ENCODE measurements at regions not wholly inside any gene's neighbourhood (a gene's known extent, or its start where the extent isn't known, plus 50 kb on each side); places are given as distances from the start of the nearest gene placed in this dataset.
"Not testable (repeated sequence)": the region's sequence is repeated elsewhere in the genome, so short reads cannot be mapped to it uniquely, and the experiment has no call there.

DNA sequence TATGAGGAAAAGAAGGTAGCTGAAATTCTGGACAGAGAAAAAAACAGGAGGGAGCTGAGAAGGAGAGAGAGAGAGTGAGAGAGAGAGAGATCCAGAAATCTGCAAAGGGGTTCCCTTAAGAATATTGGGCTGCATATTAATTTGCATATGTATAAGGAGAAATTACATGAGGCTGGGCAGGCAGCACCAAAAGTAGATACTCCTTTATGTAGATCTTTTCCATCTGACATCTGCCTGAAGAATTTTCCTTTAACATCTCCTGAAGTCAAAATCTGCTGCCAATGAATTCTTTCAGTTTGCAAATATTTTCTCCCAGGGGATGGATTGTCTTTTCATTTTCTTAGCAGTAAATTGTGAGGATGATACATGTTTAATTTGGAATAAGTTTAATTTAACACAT is 1365.3 kb downstream of the GATA3 start:
- no peak for DNase-seq (ENCODE audit: low read depth in 2 of 2, low spot score in 1 of 2)

DNA sequence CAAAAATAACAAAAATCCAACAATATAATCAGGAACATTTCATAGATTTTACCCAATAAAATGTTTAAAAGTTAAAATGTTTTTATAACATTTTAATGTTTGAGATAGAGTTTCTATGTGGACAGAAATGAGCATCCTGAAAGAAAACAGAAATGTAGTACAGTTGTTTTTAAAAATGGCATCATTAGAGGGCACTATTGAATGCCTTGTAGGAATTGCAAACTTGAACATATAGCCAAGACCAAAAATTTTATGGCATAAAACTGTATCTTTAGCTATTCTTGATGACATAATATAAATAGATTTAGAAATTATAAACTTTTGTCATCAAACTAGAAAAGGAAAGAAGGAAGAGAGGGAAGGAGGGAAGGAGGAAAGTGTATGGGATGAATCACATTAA is 1372.7 kb downstream of the GATA3 start:
- DNase-seq (ENCODE audit: low read depth in 2 of 2, low spot score in 1 of 2): no peak

DNA sequence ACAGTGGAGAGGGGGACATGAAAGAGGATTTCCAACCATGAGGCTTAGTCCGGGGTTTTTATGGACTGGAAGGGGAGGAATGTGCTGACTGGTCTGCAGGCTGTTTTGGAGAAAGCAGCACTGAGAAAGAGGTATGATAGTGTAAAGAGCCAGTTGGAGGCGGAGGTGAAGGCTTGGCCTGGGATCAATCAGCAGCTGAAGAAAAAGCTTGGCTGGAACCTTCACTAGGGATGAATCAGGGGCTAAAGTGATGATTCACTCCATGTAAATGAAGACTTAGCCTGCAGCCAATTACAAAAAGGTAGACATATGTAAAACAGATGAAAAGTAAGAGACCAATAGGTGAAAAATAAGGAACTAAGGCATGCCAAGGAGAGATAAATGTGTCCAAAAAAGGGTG is 1382.6 kb downstream of the GATA3 start:
- DNase-seq (ENCODE audit: low read depth in 2 of 2, low spot score in 1 of 2): no peak

DNA sequence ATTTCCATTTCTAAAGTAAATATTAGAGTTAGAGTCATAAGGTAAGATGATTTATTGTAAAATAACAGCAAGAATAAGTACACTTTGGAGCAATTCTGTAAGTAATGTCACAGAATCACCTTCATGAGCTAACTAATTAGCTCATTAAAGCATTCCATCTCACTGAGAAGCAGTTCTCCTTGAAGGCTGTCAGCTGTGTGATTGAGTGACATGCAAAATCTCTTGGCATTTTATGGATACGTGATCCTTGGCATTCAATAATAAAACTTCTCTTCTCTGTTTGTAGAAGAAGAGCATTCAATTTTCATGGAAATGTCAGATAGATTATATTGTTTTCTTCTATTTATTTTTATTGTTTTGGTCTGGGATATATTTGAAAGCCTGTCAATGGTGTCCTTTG is 1389.3 kb downstream of the GATA3 start:
- no peak for DNase-seq (ENCODE audit: low read depth in 2 of 2, low spot score in 1 of 2)

DNA sequence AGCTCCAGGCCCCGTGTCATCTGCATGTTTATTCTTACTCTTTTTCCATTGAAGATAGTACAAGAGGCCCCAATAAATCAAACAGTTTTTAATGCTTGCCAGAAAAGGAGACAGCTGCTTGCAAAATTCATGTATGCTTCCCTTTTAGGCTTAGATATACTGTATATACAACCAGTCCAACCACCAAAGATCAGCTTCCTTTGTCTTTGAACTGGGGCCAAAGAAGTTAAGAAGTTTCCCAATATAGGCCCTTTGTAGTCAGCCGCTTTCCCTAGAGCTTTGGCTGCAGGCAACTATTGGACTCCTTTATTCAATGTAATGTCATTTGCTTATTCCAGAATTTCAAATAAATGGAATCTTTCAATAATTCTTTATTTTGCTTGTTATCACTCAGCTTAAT is 1395.0 kb downstream of the GATA3 start:
- no peak for DNase-seq (ENCODE audit: low read depth in 2 of 2, low spot score in 1 of 2)

DNA sequence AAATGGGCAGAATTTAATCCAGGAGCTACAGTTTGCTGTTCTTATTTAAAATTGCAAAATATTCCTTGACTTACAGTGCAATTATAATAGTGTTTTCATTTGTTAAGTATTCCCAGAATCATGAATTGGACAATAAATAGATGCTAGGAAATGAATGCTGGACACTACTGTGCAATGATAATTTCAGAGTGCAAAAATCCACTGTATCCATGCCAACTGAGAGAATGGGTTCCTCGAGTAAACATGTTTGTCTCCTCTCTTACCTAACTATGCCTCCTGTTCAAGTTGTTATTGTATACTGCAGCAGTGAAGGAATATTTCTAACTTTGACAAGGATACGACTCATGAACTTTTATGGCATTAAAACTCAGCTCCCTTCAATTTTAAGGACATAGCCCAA is 1396.3 kb downstream of the GATA3 start:
- DNase-seq (ENCODE audit: low read depth in 2 of 2, low spot score in 1 of 2): no peak

DNA sequence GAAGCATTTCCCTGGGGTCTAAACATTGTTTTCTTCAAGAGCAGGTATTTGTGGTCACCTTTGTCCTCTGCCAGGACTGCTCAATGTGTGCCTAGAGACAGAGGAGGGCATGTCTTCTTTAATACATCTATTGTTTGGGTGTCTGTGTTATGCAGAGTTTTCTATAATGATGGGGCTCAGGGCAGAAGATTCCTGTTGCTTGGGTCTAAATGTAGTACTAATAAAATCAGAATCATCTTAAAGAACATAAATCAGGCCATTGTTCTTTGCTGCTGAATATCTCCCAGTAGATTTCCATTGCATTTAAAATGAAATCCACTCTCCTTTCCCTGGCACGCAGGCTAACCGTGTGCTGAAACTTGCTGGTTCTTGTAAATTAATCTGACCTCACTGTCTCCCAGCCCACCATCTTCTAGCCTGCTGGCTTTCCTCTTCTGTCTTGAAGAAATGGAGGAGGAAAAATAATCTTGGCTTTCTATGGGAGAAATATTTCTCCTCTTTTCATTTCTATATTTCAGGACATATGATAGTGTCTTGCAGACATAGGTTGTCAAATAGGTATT is 1396.8 kb downstream of the GATA3 start:
- no peak for DNase-seq (ENCODE audit: low read depth in 2 of 2, low spot score in 1 of 2)

DNA sequence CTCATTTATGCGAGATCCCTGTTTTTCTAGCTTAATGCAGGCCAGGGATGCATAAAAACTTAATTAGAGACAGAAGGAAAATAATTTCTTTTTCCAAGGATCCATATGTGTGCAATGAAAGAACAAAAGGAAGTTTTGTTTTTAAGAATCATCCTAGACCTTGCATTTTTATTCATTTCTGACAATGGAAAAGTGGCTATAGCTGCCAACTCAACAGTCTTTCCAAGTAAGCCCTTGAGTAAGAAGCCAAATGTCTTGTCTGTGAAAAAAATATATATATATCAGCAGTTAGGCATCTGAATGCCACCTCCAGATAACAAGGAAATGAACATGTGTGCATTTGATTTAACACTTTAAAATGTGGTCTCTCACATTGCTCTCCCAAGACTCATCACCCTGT is 1397.6 kb downstream of the GATA3 start:
- no peak for DNase-seq (ENCODE audit: low read depth in 2 of 2, low spot score in 1 of 2)

DNA sequence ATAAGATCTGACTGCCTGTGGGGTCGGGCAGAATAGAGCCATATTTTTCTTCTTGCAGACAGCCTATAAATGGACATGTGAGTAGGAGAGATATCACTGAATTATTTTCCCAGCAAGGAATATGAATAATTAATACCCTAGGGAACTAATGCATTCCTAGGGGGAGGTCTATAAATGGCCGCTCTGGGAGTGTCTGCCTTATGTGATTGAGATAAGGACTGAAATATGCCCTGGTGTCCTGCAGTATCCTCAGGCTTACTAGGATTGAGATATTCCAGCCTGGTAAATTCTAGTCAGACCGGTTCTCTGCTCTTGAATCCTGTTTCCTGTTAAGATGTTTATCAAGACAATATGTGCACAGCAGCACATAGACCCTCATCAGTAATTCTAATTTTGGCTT is 1399.4 kb downstream of the GATA3 start:
- DNase-seq (ENCODE audit: low read depth in 2 of 2, low spot score in 1 of 2): not testable (repeated sequence)

DNA sequence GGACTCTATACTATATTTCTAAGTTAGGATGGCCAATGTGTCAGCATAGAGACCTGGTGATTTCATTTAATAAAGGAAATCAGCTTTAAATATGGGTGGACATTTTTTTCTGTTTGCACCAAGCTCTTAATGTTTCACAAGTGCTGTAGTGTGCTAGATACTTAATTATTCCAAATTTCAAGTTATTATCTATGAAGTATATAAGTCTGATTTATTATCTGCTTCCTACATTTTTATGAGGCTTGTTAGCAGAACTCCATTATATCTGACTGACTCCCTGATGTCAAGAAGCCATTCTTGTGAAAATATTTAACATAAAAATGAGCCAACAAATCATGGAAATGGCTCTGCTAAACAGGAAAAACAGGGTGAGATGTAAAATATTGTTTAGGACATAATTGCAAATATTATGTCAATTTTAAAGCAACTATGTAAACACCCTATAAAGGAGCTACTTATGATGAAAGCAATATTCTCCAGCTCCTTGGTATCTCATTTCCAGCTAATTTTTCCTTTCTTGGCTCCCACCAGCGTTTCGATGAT is 1415.2 kb downstream of the GATA3 start:
- no peak for DNase-seq (ENCODE audit: low read depth in 2 of 2, low spot score in 1 of 2)

DNA sequence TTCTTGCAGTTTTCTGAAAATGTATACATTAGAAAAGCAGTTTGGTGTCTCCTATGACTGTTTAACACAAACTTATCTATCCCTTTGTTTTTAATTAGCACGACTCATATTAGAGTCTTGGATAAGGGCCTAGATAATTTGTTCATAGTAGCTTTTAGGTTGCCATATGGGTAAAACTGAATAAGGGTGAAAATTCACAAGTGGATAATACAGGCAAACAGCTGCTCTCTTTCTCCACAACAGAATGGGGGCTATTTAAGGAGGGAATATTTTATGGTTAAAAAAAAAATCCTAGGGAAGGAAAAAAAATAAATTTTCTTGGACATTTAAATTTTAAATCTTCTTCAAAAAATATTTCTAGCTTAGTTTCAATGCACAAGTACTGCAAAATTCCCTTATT is 1416.1 kb downstream of the GATA3 start:
- no peak for DNase-seq (ENCODE audit: low read depth in 2 of 2, low spot score in 1 of 2)

DNA sequence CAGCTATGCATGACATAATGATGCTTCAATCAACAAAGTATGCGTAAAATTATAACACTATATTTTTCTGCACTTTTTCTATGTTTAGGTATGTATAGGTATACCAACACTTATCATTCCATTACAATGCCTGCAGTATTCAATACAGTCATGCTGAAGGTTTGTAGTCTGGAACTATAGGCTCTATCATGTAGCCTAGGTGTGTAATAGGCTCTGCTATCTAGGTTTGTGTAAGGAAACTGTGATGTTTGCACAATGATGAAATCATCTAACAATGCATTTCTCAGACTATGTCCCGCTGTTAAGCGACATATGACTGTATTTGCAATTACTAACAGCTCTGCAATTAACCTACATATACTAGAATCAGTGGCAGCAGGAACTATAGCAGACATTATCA is 1447.5 kb downstream of the GATA3 start:
- no peak for DNase-seq (ENCODE audit: low read depth in 2 of 2, low spot score in 1 of 2)

DNA sequence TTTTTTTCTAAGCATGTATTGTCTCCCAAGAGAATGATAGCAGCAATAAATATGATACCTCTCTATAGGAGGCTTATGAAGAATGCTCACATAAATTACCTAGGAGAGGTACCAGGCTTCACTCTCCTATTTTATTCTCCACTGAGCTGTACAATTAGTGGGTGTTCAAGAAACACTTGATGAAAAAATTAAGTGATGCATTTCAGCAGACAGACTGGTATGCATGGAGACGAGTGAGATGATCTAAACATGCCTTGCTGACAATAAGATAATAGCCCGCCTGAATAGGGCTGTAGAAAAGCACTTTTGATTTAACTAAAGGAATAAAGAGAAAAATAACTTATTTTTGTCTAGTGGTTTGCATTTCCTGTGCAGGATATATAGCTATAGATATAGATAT is 1449.7 kb downstream of the GATA3 start:
- no peak for DNase-seq (ENCODE audit: low read depth in 2 of 2, low spot score in 1 of 2)

DNA sequence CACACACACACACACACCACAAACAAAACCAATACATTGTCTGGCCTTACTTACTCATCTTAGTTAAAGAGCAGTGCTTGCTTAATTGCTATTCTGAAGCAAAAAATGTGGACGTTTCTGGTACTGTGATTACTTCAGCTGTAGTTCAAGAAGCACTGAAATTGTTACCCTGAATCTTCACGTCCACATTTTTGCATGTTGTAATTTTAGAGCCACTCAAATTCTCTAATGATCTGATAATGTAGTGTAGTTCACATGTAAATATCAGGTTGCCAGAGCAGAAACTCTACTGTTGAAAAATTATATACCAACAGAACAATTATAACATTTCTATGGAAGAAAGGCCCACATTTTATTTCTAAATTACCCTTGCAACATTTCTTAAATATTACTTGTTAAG is 1451.1 kb downstream of the GATA3 start:
- no peak for DNase-seq (ENCODE audit: low read depth in 2 of 2, low spot score in 1 of 2)

DNA sequence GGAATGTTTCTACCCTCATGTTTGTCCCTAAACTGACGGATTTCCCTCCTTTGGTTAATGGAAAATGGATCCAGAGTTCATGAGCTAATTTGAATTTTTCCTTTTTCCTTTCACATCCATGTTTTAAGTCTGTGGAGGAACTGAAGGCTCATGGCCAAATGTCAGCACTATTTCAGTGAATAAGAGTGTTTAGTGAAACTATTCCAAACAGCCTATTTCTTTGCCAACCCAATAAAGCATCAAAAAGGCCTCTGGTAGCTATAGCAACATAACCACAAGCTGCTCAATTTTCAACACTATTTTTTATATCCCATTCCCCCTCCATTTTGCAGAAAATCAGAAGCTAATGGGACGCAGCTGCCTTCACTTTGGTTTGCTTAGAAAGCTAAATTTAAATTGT is 1454.1 kb downstream of the GATA3 start:
- DNase-seq (ENCODE audit: low read depth in 2 of 2, low spot score in 1 of 2): no peak

DNA sequence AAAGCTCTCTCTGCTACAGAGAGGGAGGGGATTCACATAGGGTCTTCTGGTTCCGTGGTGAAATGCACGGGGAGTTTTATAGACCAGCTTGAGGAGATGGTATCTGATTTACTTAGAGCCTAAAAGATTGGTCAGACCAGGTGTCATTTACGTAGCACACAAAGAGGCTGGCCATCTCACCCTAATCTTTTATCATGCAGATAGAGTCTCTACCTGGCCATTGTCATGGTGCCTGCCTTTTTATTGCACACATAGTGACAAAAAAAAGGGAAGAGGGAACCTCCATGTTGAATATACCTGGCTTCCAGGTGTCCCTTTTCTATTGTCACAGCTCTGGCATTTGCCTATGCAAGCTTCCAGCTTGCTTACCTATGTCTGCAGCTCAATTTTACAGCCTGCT is 1456.1 kb downstream of the GATA3 start:
- no peak for DNase-seq (ENCODE audit: low read depth in 2 of 2, low spot score in 1 of 2)

DNA sequence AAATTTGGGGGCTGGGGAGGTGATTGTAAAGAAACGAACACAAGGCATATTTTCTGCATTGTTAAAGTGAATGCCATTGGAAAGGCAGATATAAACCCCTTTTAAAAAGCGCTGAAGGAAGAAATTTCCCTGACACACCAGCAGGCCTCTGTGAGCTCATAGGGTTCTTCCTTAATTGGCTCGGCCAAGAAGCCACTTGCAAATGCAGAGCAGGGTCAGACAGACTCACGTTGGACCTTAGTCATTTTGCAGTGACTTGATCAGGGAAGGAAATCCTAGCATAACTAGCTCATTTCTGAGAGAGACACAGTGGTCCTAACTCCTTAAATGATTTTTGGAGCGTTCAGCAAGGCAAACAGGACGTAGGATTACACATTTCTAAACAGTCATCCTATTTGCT is 1461.4 kb downstream of the GATA3 start:
- DNase-seq (ENCODE audit: low read depth in 2 of 2, low spot score in 1 of 2): no peak

DNA sequence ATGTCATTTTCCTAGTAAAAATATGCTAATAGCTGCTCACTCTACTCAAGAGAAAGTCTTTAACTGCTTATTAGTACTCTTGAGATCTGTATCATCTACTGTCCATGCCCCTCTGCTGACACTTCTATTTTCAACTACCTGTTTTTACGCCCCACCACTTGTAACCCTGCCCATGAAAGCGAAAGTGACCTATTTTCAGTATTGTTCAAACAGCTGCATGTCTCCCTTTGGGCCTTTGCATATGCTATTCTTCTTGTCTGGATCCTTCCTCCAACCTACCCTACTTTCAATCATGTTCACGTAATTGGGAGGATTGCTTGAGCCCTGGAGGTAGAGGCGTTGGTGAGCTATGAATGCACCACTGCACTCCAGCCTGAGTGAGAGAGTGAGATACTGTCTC is 1481.3 kb downstream of the GATA3 start:
- no peak for DNase-seq (ENCODE audit: low read depth in 2 of 2, low spot score in 1 of 2)

DNA sequence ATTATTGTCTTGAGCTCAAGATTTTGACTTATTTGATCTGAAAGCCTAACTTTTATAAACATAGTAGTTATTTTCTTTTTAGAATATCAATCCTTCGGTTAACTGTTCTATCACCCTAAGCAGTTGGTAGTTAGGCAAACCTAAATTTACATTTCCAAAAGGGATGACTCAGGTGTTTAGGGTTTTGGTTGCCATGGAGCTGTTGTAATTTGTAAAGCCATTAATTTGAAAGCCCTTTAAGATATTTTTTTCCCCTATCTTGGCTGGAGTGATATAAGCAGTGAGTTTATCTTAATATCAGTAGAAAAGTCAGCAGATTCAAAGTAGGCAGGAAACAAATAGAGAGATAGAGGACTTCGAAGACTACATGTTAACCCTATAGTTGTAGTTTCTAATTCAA is 1472.6 kb upstream of the CELF2 start:
- DNase-seq (ENCODE audit: low read depth in 2 of 2, low spot score in 1 of 2): no peak

DNA sequence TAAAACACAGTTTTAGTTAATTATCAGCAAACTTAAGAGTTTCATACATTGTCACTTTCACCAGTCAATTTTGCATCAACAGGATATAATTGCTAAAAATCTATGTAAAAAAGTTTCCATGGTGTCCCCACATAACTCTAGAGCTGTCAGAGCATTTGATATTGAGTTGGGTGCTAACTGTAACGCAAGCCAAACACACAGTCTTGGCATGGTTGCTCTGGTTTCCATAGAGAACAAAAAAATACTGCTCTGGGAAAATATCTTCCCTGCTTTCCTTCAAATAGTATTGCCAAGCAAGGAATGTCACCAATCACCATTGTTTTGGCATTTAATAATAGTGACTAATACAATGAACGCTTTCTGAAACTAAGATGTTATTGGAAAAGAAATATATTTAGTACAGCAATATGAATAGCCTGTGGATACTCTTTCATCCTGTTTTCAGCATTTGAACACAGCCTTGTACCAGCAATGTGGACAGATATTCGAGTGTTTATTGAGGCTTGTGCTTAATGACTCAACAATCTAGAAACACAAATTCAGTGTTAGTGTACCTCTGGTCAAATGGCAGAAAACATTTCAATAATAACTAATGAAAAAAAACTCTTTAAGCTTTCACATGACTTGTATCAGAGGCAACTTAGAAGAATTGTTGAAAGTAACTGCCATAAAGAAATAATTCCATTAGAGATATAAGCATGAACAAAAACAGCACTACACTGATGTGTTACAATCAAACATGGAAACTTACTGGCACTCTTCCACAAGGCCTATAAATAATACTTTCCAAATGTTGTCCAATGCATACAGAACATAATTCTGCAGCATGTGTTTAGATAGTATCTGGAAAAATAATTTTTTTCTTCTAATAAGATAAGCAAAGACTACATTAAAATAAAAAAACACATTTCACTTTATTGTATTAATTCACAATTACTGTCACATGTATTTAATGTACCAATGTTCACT is 1469.5 kb upstream of the CELF2 start:
- no peak for DNase-seq (ENCODE audit: low read depth in 2 of 2, low spot score in 1 of 2)

DNA sequence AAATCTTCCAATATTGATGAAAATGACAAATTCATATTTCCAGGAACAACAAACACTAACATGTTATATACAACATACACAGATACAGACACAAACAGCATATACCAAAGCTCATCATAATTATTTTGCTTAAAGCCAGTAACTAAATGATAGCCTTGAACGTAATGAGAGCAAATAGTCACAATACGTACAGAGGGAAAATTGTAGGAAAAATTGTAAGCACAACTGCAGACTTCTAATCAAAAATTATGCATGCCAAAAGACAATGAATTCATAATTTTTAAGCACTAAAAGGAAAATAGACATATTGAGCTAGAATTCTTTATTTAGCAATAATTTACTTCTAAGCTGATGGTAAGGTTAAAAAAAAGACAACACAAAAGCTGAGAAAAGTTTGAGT is 1466.9 kb upstream of the CELF2 start:
- DNase-seq (ENCODE audit: low read depth in 2 of 2, low spot score in 1 of 2): no peak

DNA sequence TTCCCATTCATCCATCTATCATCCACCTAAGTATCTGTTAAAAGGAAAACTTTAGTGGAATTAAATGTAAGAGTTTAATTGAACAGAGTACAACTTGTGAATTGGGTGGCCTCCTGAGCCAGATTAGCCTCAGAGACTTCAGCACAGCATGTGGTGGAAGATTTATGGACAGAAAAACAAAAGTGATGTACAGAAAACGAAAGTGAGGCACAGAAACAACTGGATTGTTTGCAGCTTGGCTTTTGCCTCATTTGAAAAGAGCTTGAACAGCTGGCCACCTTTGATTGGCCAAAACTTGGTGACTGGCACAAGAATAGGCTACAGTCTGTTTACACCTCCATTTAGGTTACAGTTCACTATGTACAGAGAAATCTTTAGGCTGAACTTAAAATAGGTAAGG is 1463.4 kb upstream of the CELF2 start:
- DNase-seq (ENCODE audit: low read depth in 2 of 2, low spot score in 1 of 2): no peak

DNA sequence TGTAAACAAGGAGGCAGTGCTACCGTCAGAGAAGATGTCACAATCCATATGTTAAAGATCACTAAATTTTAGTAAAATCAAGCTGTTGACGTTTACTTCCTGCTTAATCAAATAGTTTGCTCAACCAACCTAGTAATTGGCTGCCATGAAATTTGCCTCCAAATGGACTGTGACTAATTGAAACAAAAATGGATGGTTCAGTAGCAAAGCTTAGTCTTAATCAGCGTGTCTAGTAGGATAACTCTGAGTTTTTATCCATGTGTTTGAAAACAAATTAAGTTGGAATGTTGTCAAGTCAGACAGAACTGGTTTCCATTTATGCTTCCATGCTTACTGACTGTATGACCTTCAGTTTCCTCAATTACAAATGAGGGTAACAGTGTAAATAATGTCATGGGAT is 1456.7 kb upstream of the CELF2 start:
- no peak for DNase-seq (ENCODE audit: low read depth in 2 of 2, low spot score in 1 of 2)
